VCaP (cell line): ENCODE measurements at regions not wholly inside any gene's neighbourhood (a gene's known extent, or its start where the extent isn't known, plus 50 kb on each side); places are given as distances from the start of the nearest gene placed in this dataset.
A peak's percentile ranks its signal among the peaks of the same experiment; 100 is the strongest.

Experiments used
- H3K27ac ChIP-seq: fragments of 450-650 bp; 2 replicates; pipeline ENCODE4 v1.5.1; 2017
- TF ChIP-seq, protein P1 (sequence below): fragments of 450-650 bp; conservative IDR thresholded peaks from 2 replicates; pipeline ENCODE4 v1.5.1; 2017; ENCODE audit warnings: mild to moderate bottlenecking, moderate library complexity

GRCh38 chr6:92784235-92784634 is 635.1 kb downstream of the EPHA7 start:
- TF ChIP-seq, protein P1, sequence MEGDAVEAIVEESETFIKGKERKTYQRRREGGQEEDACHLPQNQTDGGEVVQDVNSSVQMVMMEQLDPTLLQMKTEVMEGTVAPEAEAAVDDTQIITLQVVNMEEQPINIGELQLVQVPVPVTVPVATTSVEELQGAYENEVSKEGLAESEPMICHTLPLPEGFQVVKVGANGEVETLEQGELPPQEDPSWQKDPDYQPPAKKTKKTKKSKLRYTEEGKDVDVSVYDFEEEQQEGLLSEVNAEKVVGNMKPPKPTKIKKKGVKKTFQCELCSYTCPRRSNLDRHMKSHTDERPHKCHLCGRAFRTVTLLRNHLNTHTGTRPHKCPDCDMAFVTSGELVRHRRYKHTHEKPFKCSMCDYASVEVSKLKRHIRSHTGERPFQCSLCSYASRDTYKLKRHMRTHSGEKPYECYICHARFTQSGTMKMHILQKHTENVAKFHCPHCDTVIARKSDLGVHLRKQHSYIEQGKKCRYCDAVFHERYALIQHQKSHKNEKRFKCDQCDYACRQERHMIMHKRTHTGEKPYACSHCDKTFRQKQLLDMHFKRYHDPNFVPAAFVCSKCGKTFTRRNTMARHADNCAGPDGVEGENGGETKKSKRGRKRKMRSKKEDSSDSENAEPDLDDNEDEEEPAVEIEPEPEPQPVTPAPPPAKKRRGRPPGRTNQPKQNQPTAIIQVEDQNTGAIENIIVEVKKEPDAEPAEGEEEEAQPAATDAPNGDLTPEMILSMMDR, result no peak
- H3K27ac ChIP-seq, result no peak overlapping the region

GRCh38 chr6:92779746-92780145 is 639.6 kb downstream of the EPHA7 start:
- H3K27ac ChIP-seq, result no peak overlapping the region
- TF ChIP-seq, protein P1, result no peak

- TF ChIP-seq, protein P1, result peak; percentile 86
- no peak overlapping the region for H3K27ac ChIP-seq
These were observed 642.1 kb downstream of the EPHA7 start for GRCh38 chr6:92777146-92777740.

GRCh38 chr6:92770540-92770939 is 648.8 kb downstream of the EPHA7 start:
- TF ChIP-seq, protein P1, result no peak
- no peak overlapping the region for H3K27ac ChIP-seq

DNA sequence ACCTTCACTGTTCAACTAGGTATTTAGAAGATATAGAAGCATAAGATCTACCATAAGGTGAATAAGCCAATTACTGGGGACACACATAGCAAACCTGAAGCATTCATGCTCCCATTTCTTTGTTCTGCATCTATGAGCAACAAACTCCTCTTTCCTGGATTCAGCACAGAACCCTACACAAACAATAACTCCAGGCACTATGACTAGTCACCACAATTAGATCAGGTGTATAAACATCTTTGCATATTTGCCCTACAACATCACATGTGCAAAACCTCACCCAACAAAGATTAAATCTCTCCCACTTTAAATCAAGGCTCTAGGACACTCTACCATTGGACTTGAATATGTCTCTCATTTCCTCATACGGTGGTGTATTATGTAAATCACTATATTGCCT is 652.3 kb downstream of the EPHA7 start:
- TF ChIP-seq, protein P1, result no peak
- no peak overlapping the region for H3K27ac ChIP-seq

DNA sequence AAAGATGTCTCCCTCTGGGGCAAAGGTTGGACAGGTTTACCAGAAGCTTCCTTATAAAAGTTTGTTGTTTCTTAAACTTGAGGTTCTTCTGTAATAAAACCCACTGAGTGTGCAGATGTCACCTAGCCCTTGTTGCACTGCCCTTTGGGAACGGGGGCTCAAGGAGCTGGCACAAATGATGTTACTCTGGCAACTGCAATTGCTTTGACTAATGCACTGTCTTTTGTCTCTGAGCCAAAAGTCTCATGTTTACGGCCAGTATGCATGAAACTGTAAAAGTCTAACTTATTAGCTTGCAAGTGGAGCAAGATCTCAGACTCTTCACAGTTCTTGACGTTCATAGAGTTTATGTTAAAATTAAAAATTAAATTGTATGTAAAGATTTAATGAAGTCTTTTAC is 655.7 kb downstream of the EPHA7 start:
- H3K27ac ChIP-seq, result peak overlapping the region; percentile 15; the same call in 1 of the 2 replicates
- TF ChIP-seq, protein P1, result no peak

DNA sequence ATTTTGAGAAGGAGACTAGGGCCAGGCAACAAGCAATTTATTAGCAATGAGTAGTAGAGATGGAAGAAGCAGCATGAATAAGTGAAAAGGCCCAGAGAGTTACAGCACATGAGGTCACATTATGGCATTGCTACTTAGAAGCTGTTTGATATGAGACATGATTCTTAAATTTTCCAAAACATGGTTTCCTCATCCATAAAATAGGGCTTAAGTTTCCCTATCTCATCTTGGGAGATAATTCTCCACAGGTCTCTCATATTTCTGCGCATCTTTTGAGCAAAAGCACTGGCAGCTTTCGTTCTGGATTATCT is 656.1 kb downstream of the EPHA7 start:
- H3K27ac ChIP-seq, result peak overlapping the region; percentile 15; the same call in 1 of the 2 replicates
- TF ChIP-seq, protein P1, result no peak
